Endothelial cell (in vitro differentiated cells): ENCODE measurements at regions not wholly inside any gene's neighbourhood (a gene's known extent, or its start where the extent isn't known, plus 50 kb on each side); places are given as distances from the start of the nearest gene placed in this dataset.

Experiments used
- DNase-seq: peaks from one replicate; pipeline ENCODE4 v3.0.0; 2021; ENCODE audit warnings: low spot score
- H3K27ac Mint-ChIP-seq: one replicate; pipeline ENCODE4 v1.8.0; 2021; ENCODE audit warnings: mixed read lengths, inconsistent platforms; ENCODE audit not compliant: unreplicated experiment
- H3K27me3 Mint-ChIP-seq: one replicate; pipeline ENCODE4 v1.8.0; 2021; ENCODE audit warnings: mild to moderate bottlenecking, moderate library complexity, mixed read lengths, inconsistent platforms; ENCODE audit not compliant: unreplicated experiment
- H3K36me3 Mint-ChIP-seq: one replicate; pipeline ENCODE4 v1.8.0; 2021; ENCODE audit warnings: mild to moderate bottlenecking, low read depth, mixed read lengths, inconsistent platforms; ENCODE audit not compliant: unreplicated experiment
- H3K4me1 Mint-ChIP-seq: one replicate; pipeline ENCODE4 v1.8.0; 2021; ENCODE audit warnings: mild to moderate bottlenecking, mixed read lengths, inconsistent platforms; ENCODE audit not compliant: unreplicated experiment
- H3K4me3 Mint-ChIP-seq: one replicate; pipeline ENCODE4 v1.8.0; 2021; ENCODE audit warnings: mild to moderate bottlenecking, mixed read lengths, inconsistent platforms; ENCODE audit not compliant: unreplicated experiment
- H3K9me3 Mint-ChIP-seq: one replicate; pipeline ENCODE4 v1.8.0; 2021; ENCODE audit warnings: mixed read lengths, inconsistent platforms; ENCODE audit not compliant: unreplicated experiment
- CTCF ChIP-seq: fragments of 200-600 bp; sonication (generic); IDR thresholded peaks from one replicate; pipeline ENCODE4 v1.5.0; 2021; ENCODE audit warnings: antibody characterized with exemption; ENCODE audit not compliant: unreplicated experiment

DNA sequence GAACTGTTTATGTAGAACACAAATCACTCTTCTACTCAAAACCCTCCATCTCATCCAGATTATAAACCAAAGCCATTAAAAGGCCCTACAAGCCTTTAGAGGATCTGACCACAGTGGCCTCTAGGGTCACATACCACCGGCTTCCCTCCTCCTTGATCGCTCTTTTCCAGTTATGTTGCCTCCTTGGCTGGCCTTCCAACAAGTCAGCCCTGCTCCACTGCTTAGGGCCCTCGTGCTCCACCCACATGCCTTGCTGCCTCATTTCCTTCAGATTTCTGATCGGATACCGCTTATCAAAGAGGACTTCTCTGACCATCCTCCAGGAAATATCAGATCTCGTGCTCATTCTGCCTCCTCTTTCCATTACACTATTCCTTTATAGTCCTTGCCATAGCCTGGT lies 139.4 kb upstream of the RAI14 start:
- no peak for DNase-seq
- no peaks in the 10 kb centered on the region for H3K4me1 Mint-ChIP-seq
- no peak overlapping the region for H3K27ac Mint-ChIP-seq
- H3K4me3 Mint-ChIP-seq = no peak overlapping the region
- no peaks in the 10 kb centered on the region for H3K36me3 Mint-ChIP-seq
- H3K9me3 Mint-ChIP-seq = no peaks in the 10 kb centered on the region
- H3K27me3 Mint-ChIP-seq = no peaks in the 10 kb centered on the region
- no peak for TF ChIP-seq CTCF

DNA sequence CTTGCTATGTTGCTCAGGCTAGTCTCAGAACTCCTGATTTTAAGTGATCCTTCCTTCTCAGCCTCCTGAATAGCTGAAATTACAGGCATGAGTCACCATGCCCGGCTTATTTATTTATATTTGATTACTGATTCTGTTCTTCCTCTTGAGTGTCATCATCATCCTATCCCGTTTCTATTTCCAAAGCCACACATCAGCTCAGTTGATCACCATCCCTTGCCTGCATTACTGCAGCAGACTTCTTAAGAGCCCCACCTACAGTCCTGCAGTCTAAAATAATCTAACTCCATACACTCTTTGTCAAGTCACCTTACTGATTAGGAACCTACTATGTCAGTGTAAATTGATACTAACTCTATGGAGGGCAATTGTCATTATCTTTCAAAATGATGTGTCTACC lies 138.9 kb upstream of the RAI14 start:
- no peaks in the 10 kb centered on the region for H3K4me1 Mint-ChIP-seq
- no peaks in the 10 kb centered on the region for H3K27me3 Mint-ChIP-seq
- no peak overlapping the region for H3K4me3 Mint-ChIP-seq
- no peaks in the 10 kb centered on the region for H3K36me3 Mint-ChIP-seq
- no peak for TF ChIP-seq CTCF
- H3K27ac Mint-ChIP-seq = no peak overlapping the region
- no peaks in the 10 kb centered on the region for H3K9me3 Mint-ChIP-seq
- no peak for DNase-seq

GRCh38 chr5:34519489-34520220 lies 136.5 kb upstream of the RAI14 start:
- no peaks in the 10 kb centered on the region for H3K36me3 Mint-ChIP-seq
- peaks cover 5% of the 10 kb centered on the region for H3K4me1 Mint-ChIP-seq
- H3K9me3 Mint-ChIP-seq = no peaks in the 10 kb centered on the region
- no peaks in the 10 kb centered on the region for H3K27me3 Mint-ChIP-seq
- no peak overlapping the region for H3K4me3 Mint-ChIP-seq
- DNase-seq = no peak
- H3K27ac Mint-ChIP-seq = no peak overlapping the region
- TF ChIP-seq CTCF = no peak

DNA sequence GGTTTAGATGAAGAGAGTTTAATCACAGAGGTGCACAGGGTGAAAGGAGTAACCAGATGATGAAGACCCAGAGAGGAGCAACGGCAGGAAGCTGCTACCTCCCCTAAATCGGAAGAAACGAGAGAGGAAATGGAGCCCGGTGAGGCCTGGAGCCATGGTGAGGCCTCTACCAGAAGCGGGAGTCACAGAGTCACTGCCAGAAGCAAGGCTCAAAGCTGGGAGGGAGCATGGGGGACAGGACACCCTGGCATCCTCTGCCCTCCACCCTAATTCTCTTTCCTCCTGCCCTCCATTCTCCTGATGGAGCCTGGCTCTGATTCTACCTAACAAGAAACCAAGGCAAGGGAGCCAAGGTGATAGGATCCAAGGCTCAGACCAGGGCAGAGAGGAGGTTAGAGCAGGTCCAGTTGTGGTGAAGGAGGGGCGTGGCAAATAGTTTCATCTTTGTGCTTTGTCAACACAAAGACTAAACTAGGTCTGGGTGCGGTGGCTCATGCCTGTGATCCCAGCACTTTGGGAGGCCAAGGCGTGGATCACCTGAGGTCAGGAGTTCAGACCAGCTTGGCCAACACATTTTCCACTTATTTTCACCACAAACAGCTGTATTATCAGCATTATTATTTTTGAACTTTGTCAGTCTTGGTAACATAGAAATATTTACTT lies 134.4 kb upstream of the RAI14 start:
- no peak for DNase-seq
- Mint-ChIP-seq H3K27me3 (no peaks in the 10 kb centered on the region), H3K4me3 (no peak overlapping the region), H3K27ac (no peak overlapping the region), H3K4me1 (peaks cover 5% of the 10 kb centered on the region), H3K36me3 (no peaks in the 10 kb centered on the region), H3K9me3 (no peaks in the 10 kb centered on the region)
- TF ChIP-seq CTCF = no peak
